ENCODE measurements at regions not wholly inside any gene's neighbourhood (a gene's known extent, or its start where the extent isn't known, plus 50 kb on each side); places are given as distances from the start of the nearest gene placed in this dataset.

GRCh38 chr6:56766806-56767178, 124.1 kb upstream of the DST start:
- H3K4me3 ChIP-seq (replicated peaks; ENCODE audit: low read depth, low read length), result no peak overlapping the region
- TF ChIP-seq CTCF (IDR thresholded peaks at IDR 0.05; ENCODE audit: low read length, missing control alignments), result no peak
- DNase-seq (ENCODE audit: low read depth), result peak; percentile 61

- DNase-seq (ENCODE audit: low read depth), result no peak
These were observed 123.6 kb upstream of the DST start for GRCh38 chr6:56766139-56766805.

GRCh38 chr6:56765494-56765893, 122.8 kb upstream of the DST start:
- no peak for DNase-seq (ENCODE audit: low read depth)
- no peak for TF ChIP-seq CTCF (IDR thresholded peaks at IDR 0.05; ENCODE audit: low read length, missing control alignments)
- no peak overlapping the region for H3K4me3 ChIP-seq (replicated peaks; ENCODE audit: low read depth, low read length)

More at GRCh38 chr6:56766139-56766805, 123.6 kb upstream of the DST start:
- no peak for TF ChIP-seq CTCF (IDR thresholded peaks at IDR 0.05; ENCODE audit: low read length, missing control alignments)
- H3K4me3 ChIP-seq (replicated peaks; ENCODE audit: low read depth, low read length), result no peak overlapping the region

GRCh38 chr6:56764081-56764566, 121.4 kb upstream of the DST start:
- no peak overlapping the region for H3K4me3 ChIP-seq (replicated peaks; ENCODE audit: low read depth, low read length)
- peak; percentile 64 for DNase-seq (ENCODE audit: low read depth)
- peak; percentile 57 for TF ChIP-seq CTCF (IDR thresholded peaks at IDR 0.05; ENCODE audit: low read length, missing control alignments)

- no peak for TF ChIP-seq CTCF (IDR thresholded peaks at IDR 0.05; ENCODE audit: low read length, missing control alignments)
- no peak overlapping the region for H3K4me3 ChIP-seq (replicated peaks; ENCODE audit: low read depth, low read length)
- DNase-seq (ENCODE audit: low read depth), result no peak
These were observed 119.0 kb upstream of the DST start for GRCh38 chr6:56761651-56762050.

GRCh38 chr6:56760842-56761241, 118.2 kb upstream of the DST start:
- no peak for TF ChIP-seq CTCF (IDR thresholded peaks at IDR 0.05; ENCODE audit: low read length, missing control alignments)
- H3K4me3 ChIP-seq (replicated peaks; ENCODE audit: low read depth, low read length), result no peak overlapping the region
- DNase-seq (ENCODE audit: low read depth), result no peak

- no peak overlapping the region for H3K4me3 ChIP-seq (replicated peaks; ENCODE audit: low read depth, low read length)
- no peak for TF ChIP-seq CTCF (IDR thresholded peaks at IDR 0.05; ENCODE audit: low read length, missing control alignments)
These were observed 116.8 kb upstream of the DST start for GRCh38 chr6:56759521-56759920.

More at GRCh38 chr6:56759521-56759920, 116.8 kb upstream of the DST start:
- no peak for DNase-seq (ENCODE audit: low read depth)

Data from fibroblast of pulmonary artery (primary cell).